ENCODE measurements at regions not wholly inside any gene's neighbourhood (a gene's known extent, or its start where the extent isn't known, plus 50 kb on each side); places are given as distances from the start of the nearest gene placed in this dataset.

- TF ChIP-seq POLR2A (IDR thresholded peaks at IDR 0.05) (no peak), CTCF (IDR thresholded peaks at IDR 0.05 in 4 of 5, conservative IDR thresholded peaks at IDR 0.05 in 1 of 5) (no peak)
Measured at GRCh38 chrX:131402124-131402811, 113.2 kb upstream of the IGSF1 start.
